AG20443 (cell line): ENCODE measurements at regions not wholly inside any gene's neighbourhood (a gene's known extent, or its start where the extent isn't known, plus 50 kb on each side); places are given as distances from the start of the nearest gene placed in this dataset.
"Not testable (repeated sequence)": the region's sequence is repeated elsewhere in the genome, so short reads cannot be mapped to it uniquely, and the experiment has no call there.

Source experiments
- DNase-seq: peaks from one replicate; pipeline ENCODE4 v3.0.0; 2012; ENCODE audit warnings: low spot score, mixed read lengths

DNA sequence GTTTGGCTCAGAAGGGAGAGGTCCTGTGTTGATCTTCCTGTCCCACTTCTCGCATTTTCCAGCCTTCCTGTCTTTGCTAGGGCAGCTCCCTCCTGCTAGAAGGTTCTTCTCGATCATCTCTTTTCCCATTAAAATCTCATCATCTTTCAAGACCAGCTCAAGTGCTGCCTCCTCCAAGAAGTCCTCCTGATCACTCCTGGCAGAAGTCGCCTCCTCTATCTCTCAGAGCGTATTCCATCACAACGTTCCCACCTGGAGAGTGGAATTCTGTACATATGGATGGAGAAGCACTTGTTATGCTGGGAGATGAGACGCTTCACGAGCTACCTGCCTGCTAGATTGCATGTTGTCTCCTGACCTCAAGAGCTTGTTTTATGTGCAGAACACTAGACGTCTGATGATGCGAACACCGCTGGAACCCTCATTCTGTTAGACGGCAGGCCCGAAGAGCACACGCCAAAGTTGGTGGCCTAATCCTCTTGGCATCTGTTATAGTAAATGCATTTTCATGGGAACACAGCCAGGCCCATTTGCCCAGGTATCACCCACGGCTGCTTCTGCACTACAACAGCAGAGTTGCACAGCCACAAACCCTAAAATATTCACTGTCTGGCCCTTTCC, 68.0 kb upstream of the INSIG1 start:
- DNase-seq, result no peak

DNA sequence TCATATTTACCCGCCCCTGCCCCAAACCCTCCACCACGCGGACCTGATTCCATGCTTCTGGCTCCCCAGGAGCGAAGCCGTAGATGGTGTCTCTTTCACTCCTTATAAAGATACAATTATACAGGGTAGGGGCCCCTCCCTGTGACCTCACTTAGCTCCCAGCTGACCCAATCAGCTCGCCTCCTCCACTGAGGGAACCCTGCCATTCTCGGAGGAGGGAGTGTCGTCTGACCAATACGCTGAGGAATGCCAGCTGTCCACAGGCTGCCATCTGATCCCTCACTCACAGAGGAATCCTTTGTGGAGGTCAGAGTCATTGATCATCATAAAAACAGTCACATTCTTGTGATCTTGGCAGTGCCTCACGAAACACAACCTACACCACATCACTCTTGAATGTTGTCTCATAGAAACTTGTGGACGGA, 67.5 kb upstream of the INSIG1 start:
- DNase-seq, result peak; percentile 98

DNA sequence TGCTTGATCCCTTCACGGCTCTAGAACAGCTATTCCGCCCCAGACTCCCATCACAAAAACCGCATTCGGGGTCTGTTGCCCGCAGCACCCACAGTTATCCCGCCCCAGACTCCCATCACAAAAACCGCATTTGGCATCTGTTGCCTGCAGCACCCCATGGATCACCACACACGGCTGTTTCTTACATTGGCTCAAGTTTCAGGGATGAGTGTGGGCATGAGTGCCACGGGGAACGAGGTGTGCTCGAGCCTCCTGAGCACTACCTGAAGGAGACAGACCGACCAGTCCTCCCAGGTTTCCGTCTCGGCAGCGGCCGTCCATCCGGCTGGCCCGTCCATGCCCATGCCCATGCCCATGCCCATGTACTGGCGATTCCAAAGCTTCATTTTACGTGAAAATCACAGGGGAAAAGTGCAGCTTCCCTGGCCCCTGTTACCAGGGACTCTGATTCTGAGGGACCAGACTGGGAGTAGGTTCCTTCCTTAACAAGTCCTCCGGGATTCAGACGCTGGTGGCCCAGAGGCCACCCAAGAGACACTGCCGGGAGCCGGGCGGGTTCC, 66.4 kb upstream of the INSIG1 start:
- no peak for DNase-seq

DNA sequence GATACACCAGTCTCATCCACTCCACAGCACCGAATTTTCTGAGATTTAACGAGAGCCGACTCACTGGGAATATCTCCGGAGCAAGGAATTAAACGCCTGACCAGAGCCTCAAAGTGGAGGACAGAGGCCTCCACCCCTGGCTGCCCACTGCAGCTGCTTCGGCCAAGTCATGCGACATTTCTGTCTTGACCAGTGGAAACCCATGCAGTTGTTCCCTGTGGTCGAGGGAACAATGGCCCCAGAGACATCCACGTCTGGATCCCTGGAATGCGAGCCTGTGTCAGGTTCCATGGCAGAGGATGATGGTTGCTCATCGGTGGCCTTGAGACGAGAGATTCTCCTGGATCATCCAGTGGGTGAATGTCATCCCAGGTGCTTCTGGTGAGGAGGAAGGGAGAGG, 65.7 kb upstream of the INSIG1 start:
- no peak for DNase-seq

DNA sequence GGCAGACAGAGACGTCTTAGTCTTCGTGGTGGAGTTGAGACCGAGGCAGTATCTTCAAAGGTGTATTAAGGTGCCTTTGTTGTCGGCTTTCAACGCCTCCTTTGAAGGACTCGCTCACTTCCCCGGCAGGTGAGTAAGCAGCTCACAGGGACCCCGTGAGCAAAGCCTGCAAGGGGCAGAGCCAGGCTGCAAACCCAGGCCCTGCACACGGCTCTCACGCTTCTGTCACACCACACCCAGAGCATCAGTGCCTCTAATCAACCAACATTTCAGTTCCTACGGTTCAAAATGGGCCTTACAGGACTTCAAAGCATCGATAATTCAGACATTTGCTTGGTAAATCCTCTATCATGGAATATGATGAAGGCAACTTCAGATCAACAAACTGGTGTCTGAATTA, 64.8 kb upstream of the INSIG1 start:
- no peak for DNase-seq

DNA sequence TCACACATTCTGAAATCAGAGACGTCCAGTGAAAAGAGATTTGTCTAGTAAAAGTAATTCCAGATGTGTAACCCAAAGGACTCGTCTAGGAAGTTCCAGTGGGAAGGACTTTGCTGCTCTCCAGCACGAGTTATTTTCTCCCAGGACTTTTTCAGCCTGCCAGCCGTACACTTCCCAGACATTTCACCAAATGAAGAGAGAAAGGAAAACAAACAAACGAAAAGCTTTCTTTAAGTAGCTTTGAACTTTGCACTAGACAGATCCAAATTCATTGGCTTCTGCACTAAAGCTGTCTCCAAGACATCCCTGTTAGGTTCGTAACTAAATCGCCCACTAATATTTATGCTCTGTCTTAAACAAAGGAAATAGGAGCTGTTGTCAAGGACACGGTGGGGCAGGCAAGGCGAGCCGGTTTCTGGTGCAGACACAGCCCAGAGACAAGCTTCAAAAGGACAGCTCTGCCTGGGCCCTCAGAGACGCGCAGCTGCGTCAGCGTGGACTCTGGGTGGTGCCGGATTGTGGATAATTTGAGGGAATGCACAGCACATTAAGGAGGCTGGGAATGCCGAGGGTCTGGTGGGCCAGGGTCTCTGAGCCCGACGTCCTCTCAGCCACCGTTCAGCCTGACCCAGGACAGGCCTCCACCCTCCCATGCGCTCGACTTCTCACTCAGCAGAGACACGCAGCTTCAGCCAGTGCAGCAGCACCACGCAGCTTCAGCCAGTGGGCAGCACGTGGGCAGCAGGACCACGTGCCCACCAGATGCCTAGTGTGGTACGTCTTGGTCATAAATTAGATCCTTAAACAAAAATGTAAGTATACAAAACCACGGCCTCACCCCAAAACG, 64.1 kb upstream of the INSIG1 start:
- DNase-seq, result peak; percentile 47

DNA sequence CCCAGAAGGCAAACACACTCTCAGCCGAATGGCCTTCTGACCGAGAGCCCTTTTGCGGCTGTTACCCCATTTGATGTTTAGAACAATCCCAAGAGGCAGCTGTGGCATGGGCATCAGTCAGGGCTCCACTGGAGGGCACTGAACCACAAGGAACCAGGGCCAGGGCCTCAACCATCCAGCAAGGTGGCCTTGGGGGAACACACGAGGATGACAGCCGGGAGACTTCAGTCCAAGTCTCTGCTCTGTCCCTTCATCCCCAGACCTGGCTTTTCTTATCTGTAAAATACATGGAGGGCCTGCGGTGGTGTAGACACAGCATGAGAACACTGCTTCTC, 63.6 kb upstream of the INSIG1 start:
- no peak for DNase-seq

DNA sequence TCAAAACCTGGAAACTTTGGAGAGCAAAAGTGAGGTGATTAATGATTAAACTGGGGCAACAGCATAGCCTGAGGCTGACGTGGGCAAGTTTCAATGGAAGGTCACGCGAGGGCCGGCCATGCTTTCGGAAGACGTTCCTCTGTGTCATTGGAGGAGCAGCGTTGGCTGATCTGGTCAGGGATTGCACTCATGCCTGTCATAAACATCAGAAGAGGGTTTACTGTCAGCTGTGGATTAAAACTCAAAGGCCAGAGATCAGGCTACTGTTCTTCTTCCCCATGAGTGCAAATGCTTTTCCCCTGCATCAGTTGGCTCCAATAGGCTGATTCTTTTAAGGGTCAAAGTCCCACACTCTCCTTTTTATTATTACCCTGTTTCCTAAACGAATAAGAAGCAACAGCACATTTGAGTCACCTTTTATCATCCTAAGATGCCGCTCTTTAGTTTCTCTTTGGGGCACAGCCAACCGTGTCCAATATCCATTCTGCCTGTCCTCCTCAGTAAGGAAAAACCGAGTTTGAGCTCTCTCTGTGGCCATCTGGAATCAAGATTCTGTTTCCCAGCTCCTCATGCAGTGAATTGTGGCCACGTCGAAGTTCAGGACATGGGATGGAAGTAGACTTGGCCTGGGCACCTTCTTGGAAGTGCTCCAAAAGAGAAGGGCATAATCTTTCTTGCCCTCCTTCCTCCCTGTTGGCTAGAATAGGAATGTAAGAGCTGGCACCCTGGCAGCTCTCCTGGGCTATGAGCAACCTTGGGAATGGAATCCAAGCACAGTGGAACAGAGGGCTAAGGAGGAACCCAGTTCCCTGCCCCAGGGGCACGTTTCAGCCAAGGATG, 62.5 kb upstream of the INSIG1 start:
- DNase-seq, result no peak

DNA sequence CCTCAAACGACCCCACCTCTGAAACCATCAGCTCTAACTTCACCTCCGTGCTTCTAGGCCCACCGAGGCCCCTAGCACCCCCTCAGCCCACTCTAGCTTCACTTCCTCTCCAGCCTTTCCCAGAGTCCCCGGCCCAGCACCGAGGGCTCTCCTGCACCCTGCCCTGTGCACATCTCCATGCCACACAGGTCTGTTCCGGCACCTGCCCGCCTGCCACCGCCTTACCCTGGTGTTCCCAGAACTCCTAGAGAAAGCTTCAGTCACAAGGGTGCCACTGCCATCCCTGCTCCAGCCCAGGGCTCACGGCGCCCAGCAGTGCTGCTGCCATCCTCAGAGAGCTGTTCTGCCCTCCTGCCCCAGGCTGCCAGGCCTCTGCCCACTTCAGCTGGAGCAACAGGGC, 61.3 kb upstream of the INSIG1 start:
- no peak for DNase-seq

DNA sequence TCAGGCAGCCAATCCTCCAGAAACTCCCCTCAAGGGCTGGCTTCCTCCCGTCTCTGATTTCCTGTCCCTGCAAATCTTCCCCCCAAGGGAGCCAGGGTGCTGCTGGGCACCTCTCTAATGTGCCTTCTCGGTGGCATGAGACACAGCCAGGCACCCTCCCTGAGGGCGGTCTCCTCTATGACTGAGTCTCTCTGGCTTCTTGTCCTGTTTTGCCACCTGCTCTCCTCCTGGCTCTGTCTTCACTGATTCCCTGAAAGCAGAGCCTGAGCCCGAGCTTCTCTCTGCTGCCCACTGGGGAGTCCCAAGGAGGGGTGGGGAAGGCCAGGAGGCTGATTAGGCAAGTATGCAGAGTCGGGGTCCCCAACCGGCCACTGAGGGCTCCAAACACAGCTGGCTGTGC, 60.4 kb upstream of the INSIG1 start:
- DNase-seq, result no peak

DNA sequence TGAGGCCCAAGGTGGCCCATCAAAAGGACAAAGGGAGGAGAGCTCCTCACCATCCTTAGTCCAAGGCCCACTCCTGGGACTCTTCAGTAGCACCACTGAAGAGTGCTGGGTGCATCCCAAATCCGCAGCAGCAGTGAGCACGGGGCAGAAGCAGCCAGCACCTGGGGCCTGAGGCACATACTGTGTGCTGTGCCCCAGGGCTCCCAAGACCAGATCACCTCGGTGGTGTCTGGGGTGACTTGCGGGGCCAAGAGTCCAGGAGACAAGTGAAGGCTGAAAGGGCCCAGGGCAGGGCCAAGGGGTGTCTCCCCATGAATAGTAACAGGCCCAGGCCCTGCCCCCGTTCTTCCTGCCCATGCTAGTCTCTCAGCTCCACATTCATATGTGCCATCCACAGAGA, 59.9 kb upstream of the INSIG1 start:
- no peak for DNase-seq

DNA sequence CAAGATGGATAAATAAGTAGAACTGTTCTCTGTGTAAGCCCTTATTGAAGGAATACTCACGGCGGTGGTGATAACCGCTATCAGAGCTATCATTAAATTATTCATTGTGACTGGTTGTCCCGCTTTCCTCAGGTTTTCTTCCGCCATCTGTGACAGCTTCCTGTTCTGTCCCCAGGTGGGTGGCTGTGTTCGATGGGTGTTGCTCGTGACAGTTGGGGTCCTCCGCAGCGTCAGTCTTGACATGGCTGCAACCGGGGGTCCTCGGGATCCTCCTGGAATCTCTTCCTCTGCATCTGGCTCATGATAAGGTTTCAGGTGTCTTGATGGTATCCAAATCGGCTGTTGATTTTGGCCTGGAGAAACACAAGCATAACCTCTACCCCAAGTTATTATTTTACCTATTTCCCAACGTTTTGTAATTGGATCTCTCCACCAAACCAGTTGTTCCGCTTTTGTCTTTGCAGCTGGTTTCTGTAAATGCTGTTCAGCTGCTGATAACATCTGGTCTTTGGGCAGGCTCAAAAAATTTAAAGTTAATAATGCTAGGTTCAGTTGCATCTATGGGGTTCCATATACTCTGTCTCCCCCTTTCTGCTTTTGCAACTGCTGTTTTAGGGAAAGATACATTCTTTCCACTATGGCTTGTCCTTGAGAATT, 58.1 kb upstream of the INSIG1 start:
- not testable (repeated sequence) for DNase-seq

DNA sequence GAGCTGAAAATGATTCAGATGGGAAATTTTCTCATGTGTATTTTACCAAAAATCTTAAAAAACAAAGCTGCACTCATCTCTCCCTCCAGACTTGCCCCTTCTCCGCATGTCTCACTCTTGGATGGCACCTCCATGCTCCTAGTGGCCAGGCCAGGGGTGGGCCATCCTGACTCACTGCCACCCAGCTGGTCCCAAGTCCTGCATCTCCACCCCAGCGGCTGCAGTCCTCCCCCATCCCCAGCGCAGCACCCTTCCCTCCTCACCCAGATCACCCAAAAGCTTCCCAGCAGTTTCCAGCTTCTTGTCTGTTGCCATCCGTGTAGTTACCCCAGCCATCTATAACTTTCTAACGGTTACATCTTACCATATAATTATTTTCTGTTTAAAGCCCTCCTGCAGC, 53.0 kb upstream of the INSIG1 start:
- no peak for DNase-seq

DNA sequence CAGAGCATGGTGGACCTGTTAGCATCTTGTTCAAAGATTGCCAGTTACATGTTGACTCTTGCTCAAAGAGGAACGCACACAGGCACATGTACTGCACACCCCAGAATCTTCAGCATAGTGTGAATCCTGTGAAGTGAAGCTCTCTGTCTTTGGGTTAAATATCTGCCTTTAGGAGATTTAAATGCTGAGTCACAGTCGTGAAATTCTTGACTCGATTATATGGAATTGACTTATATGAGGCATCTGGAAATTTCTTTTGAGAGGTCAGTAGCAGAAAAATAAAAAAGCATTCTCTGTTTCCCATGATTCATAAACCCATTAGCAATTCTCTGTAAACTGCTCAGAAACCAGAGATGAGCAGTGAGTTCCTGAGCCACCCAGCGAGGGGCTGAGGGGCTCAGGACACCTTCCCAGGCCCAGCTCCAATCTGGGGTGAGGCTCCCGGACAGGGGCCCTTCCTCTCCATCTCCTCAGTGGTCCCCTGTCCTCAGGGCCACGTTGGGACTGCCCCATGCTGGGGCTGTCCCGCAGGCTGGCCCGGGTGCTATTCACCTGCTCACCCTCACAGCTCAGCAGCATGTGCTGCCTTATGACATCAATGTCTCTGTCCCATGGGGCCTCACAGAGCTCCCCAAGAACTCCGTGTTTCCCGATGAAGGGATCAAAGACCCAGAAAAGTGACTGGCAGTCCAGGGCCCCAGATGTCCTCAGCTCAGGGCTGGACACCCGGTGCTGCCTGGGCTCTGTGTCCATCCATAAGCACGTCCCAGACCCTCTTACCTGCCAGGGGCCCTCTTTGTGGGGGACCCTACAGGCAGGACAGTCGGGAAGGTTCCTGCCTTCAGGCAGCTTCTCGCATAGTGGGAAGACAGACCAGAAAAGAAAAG, 50.0 kb upstream of the INSIG1 start:
- DNase-seq, result no peak
